T-helper 1 cell treated with Interleukin-12 subunit alpha and Interleukin-12 subunit beta and Interleukin-4 antibody, amounts not matched to agents 30 μg/mL and 1 μg/mL, for 36 hours (primary cell): ENCODE measurements at regions not wholly inside any gene's neighbourhood (a gene's known extent, or its start where the extent isn't known, plus 50 kb on each side); places are given as distances from the start of the nearest gene placed in this dataset.
"Not testable (repeated sequence)": the region's sequence is repeated elsewhere in the genome, so short reads cannot be mapped to it uniquely, and the experiment has no call there.

ENCODE experiments used
- H3K27ac Mint-ChIP-seq: one replicate; pipeline ENCODE4 v1.8.0; 2021; ENCODE audit warnings: mild to moderate bottlenecking, mixed read lengths
- H3K27me3 Mint-ChIP-seq: one replicate; pipeline ENCODE4 v1.8.0; 2021; ENCODE audit warnings: low read depth, mixed read lengths
- H3K36me3 Mint-ChIP-seq: one replicate; pipeline ENCODE4 v1.8.0; 2021; ENCODE audit warnings: low read depth, mixed read lengths
- H3K4me1 Mint-ChIP-seq: one replicate; pipeline ENCODE4 v1.8.0; 2021; ENCODE audit warnings: low read depth, mixed read lengths
- H3K4me3 Mint-ChIP-seq: one replicate; pipeline ENCODE4 v1.8.0; 2021; ENCODE audit warnings: mild to moderate bottlenecking, moderate library complexity, mixed read lengths
- H3K9me3 Mint-ChIP-seq: one replicate; pipeline ENCODE4 v1.8.0; 2021; ENCODE audit warnings: mixed read lengths

GRCh38 chr16:15219679-15220615, 125.9 kb upstream of the RRN3 start:
- not testable (repeated sequence) for H3K27ac Mint-ChIP-seq, H3K4me1 Mint-ChIP-seq, H3K4me3 Mint-ChIP-seq, H3K36me3 Mint-ChIP-seq, H3K27me3 Mint-ChIP-seq, H3K9me3 Mint-ChIP-seq

- H3K27ac Mint-ChIP-seq, H3K4me1 Mint-ChIP-seq, H3K4me3 Mint-ChIP-seq, H3K9me3 Mint-ChIP-seq, H3K27me3 Mint-ChIP-seq, H3K36me3 Mint-ChIP-seq: not testable (repeated sequence)
Observed at GRCh38 chr16:15218856-15219500, 124.9 kb upstream of the RRN3 start.

DNA sequence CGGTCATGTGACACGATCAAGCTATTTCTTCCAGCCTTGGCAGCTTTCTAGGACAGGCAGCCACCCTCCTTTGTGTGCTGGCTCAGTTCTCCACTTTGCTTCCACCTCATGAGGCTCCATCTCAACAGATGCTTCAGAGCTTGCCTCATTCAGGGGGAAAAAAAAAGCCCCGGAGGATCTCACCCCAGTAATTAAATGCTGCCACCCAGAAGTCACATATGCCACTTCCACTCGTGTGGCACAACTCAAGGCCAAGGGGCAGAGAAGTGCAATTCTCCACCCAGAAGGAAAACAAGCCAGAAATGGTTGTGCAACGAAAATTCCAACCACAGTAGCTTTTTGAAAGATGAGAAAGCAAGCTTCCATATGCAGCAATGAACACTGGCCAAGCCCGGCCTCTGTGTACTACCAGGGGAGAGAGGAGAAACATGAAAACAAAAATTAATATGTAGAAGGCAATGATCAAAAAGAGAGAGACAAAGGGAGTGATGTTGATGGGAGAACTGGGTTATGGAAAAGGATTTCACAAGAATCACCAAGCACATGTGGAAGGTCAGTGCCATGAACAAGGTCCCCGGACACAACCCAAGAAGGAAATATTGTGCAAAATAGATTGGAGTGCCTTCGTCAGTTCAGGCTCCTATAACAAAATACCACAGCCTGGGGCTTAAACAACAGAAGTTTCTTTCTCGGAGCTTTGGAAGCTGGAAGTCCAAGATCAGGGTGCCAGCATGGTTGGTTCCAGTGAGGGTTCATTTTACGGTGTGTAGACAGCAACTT, 113.3 kb upstream of the RRN3 start:
- not testable (repeated sequence) for H3K27ac Mint-ChIP-seq, H3K27me3 Mint-ChIP-seq, H3K4me3 Mint-ChIP-seq, H3K9me3 Mint-ChIP-seq, H3K4me1 Mint-ChIP-seq, H3K36me3 Mint-ChIP-seq

- not testable (repeated sequence) for H3K4me1 Mint-ChIP-seq
Observed at GRCh38 chr16:15206439-15206838, 112.4 kb upstream of the RRN3 start.

GRCh38 chr16:15205939-15206338, 111.9 kb upstream of the RRN3 start:
- not testable (repeated sequence) for H3K27ac Mint-ChIP-seq, H3K4me3 Mint-ChIP-seq, H3K9me3 Mint-ChIP-seq, H3K36me3 Mint-ChIP-seq, H3K27me3 Mint-ChIP-seq, H3K4me1 Mint-ChIP-seq

More at GRCh38 chr16:15206439-15206838, 112.4 kb upstream of the RRN3 start:
- H3K4me3 Mint-ChIP-seq = peak overlapping the region; percentile 16
- not testable (repeated sequence) for H3K36me3 Mint-ChIP-seq, H3K9me3 Mint-ChIP-seq, H3K27ac Mint-ChIP-seq, H3K27me3 Mint-ChIP-seq

DNA sequence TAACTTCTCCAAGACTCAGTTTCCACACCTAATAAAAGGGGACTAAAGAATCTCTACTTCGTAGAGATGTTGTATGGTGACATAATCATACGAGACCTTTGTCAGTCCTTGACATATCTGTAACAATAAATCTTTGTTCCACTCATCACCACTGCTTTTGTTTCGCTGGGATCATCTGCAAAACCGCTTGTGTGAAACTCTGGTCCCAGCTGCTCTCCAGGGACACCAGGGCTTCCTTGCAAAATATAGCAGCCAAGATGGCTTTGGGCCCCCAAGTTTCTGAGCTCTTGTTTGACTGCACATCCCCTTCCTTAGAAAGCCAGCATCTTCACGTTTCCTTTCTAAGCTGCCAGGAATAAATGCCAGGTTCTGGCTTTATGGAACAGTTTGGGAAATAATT, 110.5 kb upstream of the RRN3 start:
- not testable (repeated sequence) for H3K4me1 Mint-ChIP-seq, H3K9me3 Mint-ChIP-seq, H3K27me3 Mint-ChIP-seq, H3K27ac Mint-ChIP-seq, H3K36me3 Mint-ChIP-seq, H3K4me3 Mint-ChIP-seq

DNA sequence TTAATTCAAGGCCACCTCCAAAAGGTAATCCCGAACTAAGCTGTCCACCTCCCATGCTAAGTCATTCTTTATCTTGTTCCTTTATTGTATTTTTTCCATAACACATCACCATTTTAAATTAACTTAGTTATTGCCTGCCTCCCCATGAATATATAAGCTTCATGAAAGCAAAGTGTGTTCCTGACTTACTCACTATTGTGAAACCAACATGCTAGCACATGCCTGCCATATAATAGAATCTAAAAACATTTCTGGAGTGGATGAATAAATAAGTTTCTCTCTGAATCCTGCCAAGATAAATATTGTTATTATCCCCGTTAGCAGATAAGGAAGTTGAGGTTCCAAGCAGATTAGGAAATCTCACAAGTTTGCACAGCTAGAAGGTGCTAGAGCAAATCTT, 98.7 kb upstream of the RRN3 start:
- H3K4me3 Mint-ChIP-seq, H3K4me1 Mint-ChIP-seq, H3K36me3 Mint-ChIP-seq, H3K9me3 Mint-ChIP-seq, H3K27ac Mint-ChIP-seq, H3K27me3 Mint-ChIP-seq: not testable (repeated sequence)

GRCh38 chr16:15192197-15192596, 98.1 kb upstream of the RRN3 start:
- not testable (repeated sequence) for H3K4me3 Mint-ChIP-seq, H3K4me1 Mint-ChIP-seq, H3K27me3 Mint-ChIP-seq, H3K36me3 Mint-ChIP-seq, H3K27ac Mint-ChIP-seq, H3K9me3 Mint-ChIP-seq

- H3K36me3 Mint-ChIP-seq, H3K9me3 Mint-ChIP-seq, H3K27ac Mint-ChIP-seq, H3K27me3 Mint-ChIP-seq, H3K4me1 Mint-ChIP-seq, H3K4me3 Mint-ChIP-seq: not testable (repeated sequence)
Observed at GRCh38 chr16:15189478-15189877, 95.4 kb upstream of the RRN3 start.
